ENCODE measurements at regions not wholly inside any gene's neighbourhood (a gene's known extent, or its start where the extent isn't known, plus 50 kb on each side); places are given as distances from the start of the nearest gene placed in this dataset.

GRCh38 chr18:42288129-42288528 is 333.1 kb downstream of the PIK3C3 start:
- TF ChIP-seq, protein P1, sequence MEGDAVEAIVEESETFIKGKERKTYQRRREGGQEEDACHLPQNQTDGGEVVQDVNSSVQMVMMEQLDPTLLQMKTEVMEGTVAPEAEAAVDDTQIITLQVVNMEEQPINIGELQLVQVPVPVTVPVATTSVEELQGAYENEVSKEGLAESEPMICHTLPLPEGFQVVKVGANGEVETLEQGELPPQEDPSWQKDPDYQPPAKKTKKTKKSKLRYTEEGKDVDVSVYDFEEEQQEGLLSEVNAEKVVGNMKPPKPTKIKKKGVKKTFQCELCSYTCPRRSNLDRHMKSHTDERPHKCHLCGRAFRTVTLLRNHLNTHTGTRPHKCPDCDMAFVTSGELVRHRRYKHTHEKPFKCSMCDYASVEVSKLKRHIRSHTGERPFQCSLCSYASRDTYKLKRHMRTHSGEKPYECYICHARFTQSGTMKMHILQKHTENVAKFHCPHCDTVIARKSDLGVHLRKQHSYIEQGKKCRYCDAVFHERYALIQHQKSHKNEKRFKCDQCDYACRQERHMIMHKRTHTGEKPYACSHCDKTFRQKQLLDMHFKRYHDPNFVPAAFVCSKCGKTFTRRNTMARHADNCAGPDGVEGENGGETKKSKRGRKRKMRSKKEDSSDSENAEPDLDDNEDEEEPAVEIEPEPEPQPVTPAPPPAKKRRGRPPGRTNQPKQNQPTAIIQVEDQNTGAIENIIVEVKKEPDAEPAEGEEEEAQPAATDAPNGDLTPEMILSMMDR (IDR thresholded peaks at IDR 0.05) = no peak

DNA sequence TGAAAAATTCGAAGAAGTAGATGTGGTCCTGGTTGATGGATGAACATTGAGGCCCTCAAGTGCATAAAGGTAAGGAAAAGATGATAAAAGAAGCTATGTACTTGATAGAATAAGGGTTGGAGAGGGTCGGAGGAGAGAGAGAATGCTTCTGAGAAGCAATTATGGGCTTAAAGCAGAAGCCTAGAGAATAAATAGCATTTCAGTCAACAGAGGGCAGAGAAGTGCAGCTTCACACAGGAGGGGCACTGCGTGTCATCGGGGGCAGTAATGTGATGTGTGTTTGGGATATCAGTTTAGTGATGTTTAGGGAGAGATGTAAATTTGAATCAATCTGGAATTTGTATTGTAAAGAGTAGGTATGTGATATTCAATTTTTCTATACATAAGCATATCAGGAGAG is 334.5 kb downstream of the PIK3C3 start:
- TF ChIP-seq, protein P1 (IDR thresholded peaks at IDR 0.05) = no peak

GRCh38 chr18:42290318-42291307 is 335.6 kb downstream of the PIK3C3 start:
- TF ChIP-seq, protein P1 (IDR thresholded peaks at IDR 0.05) = no peak

DNA sequence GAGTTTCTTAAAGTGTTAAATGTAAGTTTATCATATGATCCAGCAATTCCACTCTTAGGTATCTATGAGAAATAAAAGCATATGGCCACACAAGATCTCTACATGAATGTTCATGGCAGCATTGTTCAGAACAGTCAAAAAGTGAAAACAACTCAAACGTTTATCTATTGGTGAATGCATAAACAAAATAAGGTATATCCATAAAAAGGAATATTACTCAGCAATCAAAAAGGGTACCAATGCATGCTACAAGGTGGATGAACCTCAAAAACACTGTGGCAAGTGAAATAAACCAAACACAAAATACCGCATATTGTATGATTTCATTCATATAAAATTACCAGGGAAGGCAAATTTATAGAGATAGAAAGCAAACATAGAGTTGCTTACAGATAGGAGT is 337.6 kb downstream of the PIK3C3 start:
- TF ChIP-seq, protein P1 (IDR thresholded peaks at IDR 0.05) = no peak

DNA sequence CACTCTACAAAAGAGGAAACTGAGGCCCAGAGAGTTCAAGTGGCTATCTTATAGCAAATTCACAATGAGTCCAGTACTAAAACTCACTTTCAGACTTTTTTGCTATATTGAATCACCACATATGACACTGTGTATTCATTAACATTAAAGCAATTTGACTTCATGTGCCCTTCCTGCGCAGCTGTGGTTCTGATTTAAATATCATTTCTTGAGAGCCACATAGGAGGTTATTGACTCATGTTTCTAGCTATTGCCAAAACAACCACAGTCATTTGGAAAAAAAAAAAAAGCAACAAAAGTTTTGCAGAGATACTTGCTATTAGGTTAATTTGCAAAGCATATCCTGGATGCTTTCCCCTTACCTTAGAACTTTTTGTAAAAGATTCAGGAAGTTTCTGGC is 341.2 kb downstream of the PIK3C3 start:
- TF ChIP-seq, protein P1 (IDR thresholded peaks at IDR 0.05) = no peak

DNA sequence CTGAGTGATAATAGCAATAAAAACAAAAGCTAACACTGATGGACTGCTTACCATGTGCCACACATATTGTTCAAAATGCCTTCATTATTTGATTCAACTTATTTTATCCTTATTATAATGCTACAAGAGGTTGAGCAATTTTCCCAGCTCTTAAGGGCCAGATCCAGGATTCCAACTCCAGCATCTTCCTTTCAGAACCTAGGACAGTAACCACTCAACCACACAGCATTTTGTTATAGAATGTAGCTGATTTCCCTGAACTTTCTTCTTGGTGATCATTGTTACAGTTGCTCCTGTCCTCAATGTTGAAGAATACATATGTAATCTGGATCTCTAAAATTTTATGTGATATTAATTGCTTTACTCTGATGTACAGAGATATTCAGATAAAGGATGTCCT is 341.7 kb downstream of the PIK3C3 start:
- TF ChIP-seq, protein P1 (IDR thresholded peaks at IDR 0.05) = no peak

DNA sequence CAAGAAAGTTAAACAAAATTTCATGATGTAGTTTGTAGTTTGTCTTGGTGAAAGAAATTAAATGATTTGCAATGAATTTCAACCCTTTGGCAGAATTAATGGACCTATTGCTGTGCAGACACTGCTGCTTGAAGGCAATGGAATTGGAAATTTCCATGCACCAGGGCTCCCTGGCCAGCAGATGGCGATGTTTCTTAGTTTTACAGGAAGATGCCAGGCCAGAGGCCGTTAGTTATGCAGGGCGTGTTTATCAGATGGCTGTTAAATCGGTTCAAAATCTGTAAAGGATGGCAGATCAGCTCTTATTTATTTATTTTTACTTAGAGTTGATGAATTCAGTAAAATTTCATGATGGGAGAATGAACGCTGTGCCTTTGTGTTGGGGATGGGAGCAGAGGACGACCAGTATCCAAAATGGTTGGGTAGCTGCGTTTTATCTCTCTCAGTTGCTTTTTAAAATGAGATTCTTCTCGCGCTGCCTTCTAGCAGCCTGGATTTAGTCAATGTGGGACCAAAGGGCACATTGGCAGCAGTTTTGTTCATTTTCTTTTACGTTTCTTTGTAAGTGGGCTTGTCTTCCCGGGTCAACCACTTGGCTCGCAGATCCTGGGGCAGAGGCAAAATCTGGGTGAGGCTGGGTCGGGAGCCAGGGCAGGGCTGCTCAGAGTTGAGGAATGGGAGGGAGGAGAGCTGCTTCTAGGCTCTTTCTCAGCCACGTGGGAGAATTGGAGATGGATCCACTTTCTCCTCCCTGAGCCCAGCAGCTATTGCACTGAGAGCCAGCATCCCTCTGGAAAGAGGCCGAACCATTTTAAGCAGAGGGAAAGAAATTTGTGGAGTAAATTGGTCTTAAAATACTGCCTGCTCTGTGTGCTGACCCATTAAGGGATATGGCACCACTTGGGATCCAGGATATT is 344.0 kb downstream of the PIK3C3 start:
- TF ChIP-seq, protein P1 (IDR thresholded peaks at IDR 0.05) = peak; percentile 90

Measured in LNCAP (cell line).